CD4-positive, alpha-beta T cell (primary cell): ENCODE measurements at regions not wholly inside any gene's neighbourhood (a gene's known extent, or its start where the extent isn't known, plus 50 kb on each side); places are given as distances from the start of the nearest gene placed in this dataset.

ENCODE experiments used
- ATAC-seq: fragments of 200-7000 bp; cut with Tn5 transposase; one replicate; pipeline ENCODE4 v1.10.0; 2022; ENCODE audit warnings: mild to moderate bottlenecking; ENCODE audit not compliant: poor library complexity
- CTCF ChIA-PET: fragments of 350-600 bp; sonication (Branson Sonifier 250); formaldehyde crosslinking; loops from one replicate; lab custom pipeline; 2021; ENCODE audit warnings: antibody characterized with exemption, inconsistent platforms; lab: Charles Lee
- POLR2A ChIA-PET: fragments of 350-600 bp; sonication (Branson Sonifier 250); formaldehyde crosslinking; loops from one replicate; lab custom pipeline; 2021; ENCODE audit warnings: antibody characterized with exemption, inconsistent platforms; lab: Charles Lee
- DNase-seq, 14 experiments: peaks; one replicate each; pipeline ENCODE4 v3.0.0-alpha.2; 2013 to 2020; ENCODE audit warnings: mixed read lengths in 2 of 14
- H3K27ac ChIP-seq, 2 donors: one replicate each; pipeline versions ENCODE4 v1.5.1 to v1.7.0; 2013; ENCODE audit warnings: low read length in 2 of 2, low read depth in 1 of 2, mild to moderate bottlenecking in 1 of 2
- H3K27me3 ChIP-seq, 2 experiments: 1 replicate in 1 of 2; 2 replicates in 1 of 2; pipeline versions ENCODE4 v1.6.1 to v1.7.0; 2013; ENCODE audit warnings: low read length in 2 of 2, control low read depth in 1 of 2, mild to moderate bottlenecking in 1 of 2, moderate library complexity in 1 of 2; ENCODE audit not compliant: insufficient read depth in 2 of 2, control insufficient read depth in 1 of 2
- H3K36me3 ChIP-seq: one replicate; pipeline ENCODE4 v1.6.1; 2013; ENCODE audit warnings: low read length, control low read depth; ENCODE audit not compliant: insufficient read depth
- H3K4me1 ChIP-seq: one replicate; pipeline ENCODE4 v1.6.1; 2013; ENCODE audit warnings: low read length, control low read depth; ENCODE audit not compliant: insufficient read depth
- H3K4me3 ChIP-seq: one replicate; pipeline ENCODE4 v1.5.1; 2013; ENCODE audit warnings: mild to moderate bottlenecking, low read length, moderate library complexity
- H3K9me3 ChIP-seq, 2 experiments: 1 replicate in 1 of 2; 2 replicates in 1 of 2; pipeline versions ENCODE4 v1.6.1 to v1.7.0; 2013; ENCODE audit warnings: low read length in 2 of 2, mild to moderate bottlenecking in 2 of 2, control low read depth in 1 of 2, moderate library complexity in 1 of 2; ENCODE audit not compliant: control insufficient read depth in 1 of 2, insufficient read depth in 1 of 2
- H3K27ac Mint-ChIP-seq: one replicate; pipeline ENCODE4 v1.8.0; 2020; ENCODE audit warnings: mixed read lengths
- H3K27me3 Mint-ChIP-seq: one replicate; pipeline ENCODE4 v1.8.0; 2021; ENCODE audit warnings: mixed read lengths
- H3K36me3 Mint-ChIP-seq: one replicate; pipeline ENCODE4 v1.8.0; 2021; ENCODE audit warnings: low read depth, mixed read lengths
- H3K4me1 Mint-ChIP-seq: one replicate; pipeline ENCODE4 v1.8.0; 2021; ENCODE audit warnings: low read depth, mixed read lengths
- H3K4me3 Mint-ChIP-seq: one replicate; pipeline ENCODE4 v1.8.0; 2020; ENCODE audit warnings: mild to moderate bottlenecking, mixed read lengths
- H3K9me3 Mint-ChIP-seq: one replicate; pipeline ENCODE4 v1.8.0; 2020; ENCODE audit warnings: mixed read lengths
- CTCF ChIP-seq: fragments of 200-600 bp; IDR thresholded peaks from one replicate; pipeline ENCODE4 v1.8.0; 2022; ENCODE audit warnings: antibody characterized with exemption, mild to moderate bottlenecking
- intact Hi-C, 2 experiments: fragments of 100-400 bp; cut with DNase I in 1 of 2; cut with micrococcal nuclease in 1 of 2; formaldehyde crosslinking; loops; one replicate each; pipeline versions ENCODE4 v1.15.1 to v1.9.0; 2023 to 2025; cut with DNase I, micrococcal nuclease

- ATAC-seq, result no peak
- Mint-ChIP-seq H3K36me3 (no peaks in the 10 kb centered on the region), H3K27me3 (no peaks in the 10 kb centered on the region), H3K27ac (no peak overlapping the region), H3K9me3 (peaks cover 3% of the 10 kb centered on the region), H3K4me1 (no peaks in the 10 kb centered on the region), H3K4me3 (no peak overlapping the region)
- no peaks in the 10 kb centered on the region for H3K36me3 ChIP-seq
- no peak overlapping the region for H3K4me3 ChIP-seq
- ChIA-PET CTCF (no interaction called here), POLR2A (no interaction called here)
- no peak overlapping the region for H3K27ac ChIP-seq
- intact Hi-C loops, result no loop called here
- peaks cover 0 to 4% of the 10 kb centered on the region in 2 experiments for H3K27me3 ChIP-seq
- H3K9me3 ChIP-seq, result peaks cover 0 to 4% of the 10 kb centered on the region in 2 experiments
- H3K4me1 ChIP-seq, result no peaks in the 10 kb centered on the region
- no peak for TF ChIP-seq CTCF
- DNase-seq, result no peak
Observed at GRCh38 chr22:26941896-26942636, 284.7 kb downstream of the MIAT start.

GRCh38 chr22:26942637-26942957 is 285.2 kb downstream of the MIAT start:
- CTCF ChIA-PET, result no interaction called here
- intact Hi-C loops, result no loop called here
- DNase-seq, result no peak
- POLR2A ChIA-PET, result no interaction called here
- H3K9me3 Mint-ChIP-seq, result peaks cover 2% of the 10 kb centered on the region
- Histone ChIP-seq H3K36me3 (no peaks in the 10 kb centered on the region), H3K27me3 (peaks cover 0 to 4% of the 10 kb centered on the region in 2 experiments), H3K9me3 (peaks cover 0 to 4% of the 10 kb centered on the region in 2 experiments), H3K4me3 (no peak overlapping the region), H3K27ac (no peak overlapping the region), H3K4me1 (no peaks in the 10 kb centered on the region)
- ATAC-seq, result no peak
- H3K27me3 Mint-ChIP-seq, result no peaks in the 10 kb centered on the region
- H3K4me1 Mint-ChIP-seq, result no peaks in the 10 kb centered on the region
- TF ChIP-seq CTCF, result no peak
- H3K36me3 Mint-ChIP-seq, result no peaks in the 10 kb centered on the region
- H3K27ac Mint-ChIP-seq, result no peak overlapping the region
- H3K4me3 Mint-ChIP-seq, result no peak overlapping the region

GRCh38 chr22:26945565-26945964 is 288.2 kb downstream of the MIAT start:
- no peaks in the 10 kb centered on the region for H3K4me1 ChIP-seq
- no peak overlapping the region for H3K4me3 ChIP-seq
- peaks cover 0 to 5% of the 10 kb centered on the region in 2 experiments for H3K27me3 ChIP-seq
- H3K36me3 ChIP-seq, result no peaks in the 10 kb centered on the region
- Mint-ChIP-seq H3K36me3 (no peaks in the 10 kb centered on the region), H3K27me3 (peaks cover 17% of the 10 kb centered on the region), H3K4me1 (no peaks in the 10 kb centered on the region), H3K27ac (no peak overlapping the region), H3K9me3 (no peaks in the 10 kb centered on the region), H3K4me3 (no peak overlapping the region)
- H3K9me3 ChIP-seq, result no peaks in the 10 kb centered on the region
- TF ChIP-seq CTCF, result no peak
- no peak for DNase-seq
- POLR2A ChIA-PET, result no interaction called here
- intact Hi-C loops, result no loop called here
- H3K27ac ChIP-seq, result no peak overlapping the region
- no peak for ATAC-seq
- CTCF ChIA-PET, result no interaction called here
